HepG2 (cell line): ENCODE measurements at regions not wholly inside any gene's neighbourhood (a gene's known extent, or its start where the extent isn't known, plus 50 kb on each side); places are given as distances from the start of the nearest gene placed in this dataset.

Experiments
- BCLAF1 ChIP-seq: fragments of 450-650 bp; IDR thresholded peaks from 2 replicates; pipeline ENCODE4 v1.6.1; 2017; ENCODE audit warnings: mild to moderate bottlenecking
- CTCF ChIP-seq: sonication (generic); formaldehyde crosslinking; IDR thresholded peaks from 2 replicates; pipeline ENCODE4 v1.5.0; 2020; ENCODE audit warnings: mild to moderate bottlenecking, missing genetic modification reagents, moderate library complexity
- EZH2 ChIP-seq: conservative IDR thresholded peaks from 2 replicates; pipeline ENCODE4 v1.6.1; 2012; ENCODE audit warnings: mild to moderate bottlenecking, low read depth, low read length, moderate library complexity
- HOXA7 ChIP-seq: sonication (generic); formaldehyde crosslinking; IDR thresholded peaks from 2 replicates; pipeline ENCODE4 v1.8.1; 2022; ENCODE audit warnings: mild to moderate bottlenecking, missing genetic modification reagents, moderate library complexity
- KDM5A ChIP-seq: fragments of 200-600 bp; sonication (generic); IDR thresholded peaks from 2 replicates; pipeline ENCODE4 v1.7.0; 2018; ENCODE audit warnings: antibody characterized with exemption, mild to moderate bottlenecking, low read length, borderline replicate concordance
- NFE2 ChIP-seq: sonication (generic); formaldehyde crosslinking; IDR thresholded peaks from 2 replicates; pipeline ENCODE4 v1.4.0; 2020; ENCODE audit warnings: missing genetic modification reagents
- NR2C2 ChIP-seq: sonication (generic); formaldehyde crosslinking; IDR thresholded peaks from 2 replicates; pipeline ENCODE4 v1.4.0; 2020; ENCODE audit warnings: missing genetic modification reagents, mild to moderate bottlenecking, moderate library complexity, borderline replicate concordance
- POLR2A ChIP-seq, 2 experiments: IDR thresholded peaks; 2 replicates each; pipeline ENCODE4 v1.6.1; 2011; ENCODE audit warnings: low read depth in 2 of 2, low read length in 2 of 2, mild to moderate bottlenecking in 1 of 2, moderate library complexity in 1 of 2; ENCODE audit not compliant: insufficient read depth in 1 of 2
- RBM39 ChIP-seq: fragments of 200-400 bp; formaldehyde crosslinking; IDR thresholded peaks from one replicate; pipeline ENCODE4 v1.6.1; 2018; ENCODE audit warnings: antibody characterized with exemption, mild to moderate bottlenecking, low read depth, low read length; ENCODE audit not compliant: poor library complexity, severe bottlenecking
- TCF12 ChIP-seq, 2 experiments: fragments of 450-650 bp in 1 of 2; sonication (generic) in 1 of 2; formaldehyde crosslinking in 1 of 2; IDR thresholded peaks; 2 replicates each; pipeline versions ENCODE4 v1.6.1 to v1.8.0; 2017 to 2022; ENCODE audit warnings: antibody characterized with exemption in 1 of 2, mild to moderate bottlenecking in 1 of 2, missing genetic modification reagents in 1 of 2, moderate library complexity in 1 of 2
- TFAP4 ChIP-seq: sonication (generic); IDR thresholded peaks from 2 replicates; pipeline ENCODE4 v1.6.1; 2016; ENCODE audit warnings: low read depth, borderline replicate concordance
- ZBTB33 ChIP-seq: sonication (generic); formaldehyde crosslinking; IDR thresholded peaks from 2 replicates; pipeline ENCODE4 v1.4.0; 2020; ENCODE audit warnings: missing genetic modification reagents
- ZNF251 ChIP-seq: sonication (generic); formaldehyde crosslinking; IDR thresholded peaks from 2 replicates; pipeline ENCODE4 v1.9.0; 2021; ENCODE audit warnings: mild to moderate bottlenecking, missing genetic modification reagents
- ZNF703 ChIP-seq: sonication (generic); formaldehyde crosslinking; IDR thresholded peaks from 2 replicates; pipeline ENCODE4 v1.5.1; 2020; ENCODE audit warnings: missing genetic modification reagents, mild to moderate bottlenecking, moderate library complexity, borderline replicate concordance

GRCh38 chr13:33459702-33460101 lies 174.1 kb upstream of the STARD13 start:
- TF ChIP-seq ZNF703 (CRISPR knock-in tag) (no peak), NFE2 (CRISPR knock-in tag) (no peak), RBM39 (no peak), CTCF (CRISPR knock-in tag) (no peak), ZNF251 (CRISPR knock-in tag) (no peak), NR2C2 (CRISPR knock-in tag) (no peak), POLR2A (IDR thresholded peaks at IDR 0.05; ENCODE audit: insufficient read depth in 1 of 2, low read depth in 2 of 2, low read length in 2 of 2) (no peak), TFAP4 (no peak), EZH2 (no peak), HOXA7 (CRISPR knock-in tag) (no peak), BCLAF1 (no peak), TCF12 (IDR thresholded peaks at IDR 0.05) (no peak), TCF12 (CRISPR knock-in tag; IDR thresholded peaks at IDR 0.05) (no peak), ZBTB33 (CRISPR knock-in tag) (no peak), KDM5A (no peak)
